ENCODE measurements at regions not wholly inside any gene's neighbourhood (a gene's known extent, or its start where the extent isn't known, plus 50 kb on each side); places are given as distances from the start of the nearest gene placed in this dataset.

DNA sequence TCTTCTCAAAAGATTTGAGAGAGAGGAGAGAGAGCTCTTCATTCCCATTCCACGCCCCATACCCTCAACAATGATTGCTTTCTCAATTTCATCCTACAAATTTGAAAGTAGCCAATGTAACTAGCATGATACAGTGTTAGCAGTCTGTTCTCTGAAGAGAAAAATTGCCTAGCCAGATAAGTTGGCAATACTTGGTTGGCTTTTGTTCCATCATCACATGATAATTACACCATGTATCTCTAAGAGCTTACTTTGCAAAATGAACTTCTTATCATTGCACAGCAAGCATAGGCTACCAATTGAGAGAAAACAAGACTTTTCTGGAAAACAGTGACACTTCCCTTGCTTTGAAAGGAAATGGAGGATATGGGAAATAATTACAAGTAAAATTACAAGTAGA, 68.9 kb downstream of the FSCB start:
- no peak for DNase-seq (ENCODE audit: low spot score)
- TF ChIP-seq, protein P1, sequence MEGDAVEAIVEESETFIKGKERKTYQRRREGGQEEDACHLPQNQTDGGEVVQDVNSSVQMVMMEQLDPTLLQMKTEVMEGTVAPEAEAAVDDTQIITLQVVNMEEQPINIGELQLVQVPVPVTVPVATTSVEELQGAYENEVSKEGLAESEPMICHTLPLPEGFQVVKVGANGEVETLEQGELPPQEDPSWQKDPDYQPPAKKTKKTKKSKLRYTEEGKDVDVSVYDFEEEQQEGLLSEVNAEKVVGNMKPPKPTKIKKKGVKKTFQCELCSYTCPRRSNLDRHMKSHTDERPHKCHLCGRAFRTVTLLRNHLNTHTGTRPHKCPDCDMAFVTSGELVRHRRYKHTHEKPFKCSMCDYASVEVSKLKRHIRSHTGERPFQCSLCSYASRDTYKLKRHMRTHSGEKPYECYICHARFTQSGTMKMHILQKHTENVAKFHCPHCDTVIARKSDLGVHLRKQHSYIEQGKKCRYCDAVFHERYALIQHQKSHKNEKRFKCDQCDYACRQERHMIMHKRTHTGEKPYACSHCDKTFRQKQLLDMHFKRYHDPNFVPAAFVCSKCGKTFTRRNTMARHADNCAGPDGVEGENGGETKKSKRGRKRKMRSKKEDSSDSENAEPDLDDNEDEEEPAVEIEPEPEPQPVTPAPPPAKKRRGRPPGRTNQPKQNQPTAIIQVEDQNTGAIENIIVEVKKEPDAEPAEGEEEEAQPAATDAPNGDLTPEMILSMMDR (IDR thresholded peaks at IDR 0.05; ENCODE audit: borderline replicate concordance, control extremely low read depth, extremely low read depth, insufficient read depth, missing control alignments) = no peak
- in situ Hi-C loops (cut with MboI; ENCODE audit: low sequenced_read_pairs, unreplicated experiment) = no loop called here

DNA sequence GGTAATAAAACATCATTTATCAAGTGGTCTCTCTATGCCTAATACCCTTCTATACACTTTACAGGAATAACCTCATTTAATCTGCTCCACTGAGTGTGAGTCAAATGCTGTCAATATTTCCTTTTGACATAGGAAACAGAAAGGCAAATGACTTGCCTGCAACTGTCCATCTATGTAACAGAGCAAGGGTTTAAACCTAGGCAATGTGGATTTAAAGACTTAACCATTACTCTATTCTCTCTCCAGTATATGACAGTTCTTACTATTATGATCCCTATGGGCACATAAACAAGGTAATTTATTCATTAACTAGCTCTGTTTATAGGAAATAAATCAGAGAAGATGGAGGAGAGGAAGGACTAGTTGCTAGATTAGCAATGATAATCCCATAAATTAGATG, 70.6 kb downstream of the FSCB start:
- in situ Hi-C loops (cut with MboI; ENCODE audit: low sequenced_read_pairs, unreplicated experiment) = no loop called here
- TF ChIP-seq, protein P1 (IDR thresholded peaks at IDR 0.05; ENCODE audit: borderline replicate concordance, control extremely low read depth, extremely low read depth, insufficient read depth, missing control alignments) = no peak
- DNase-seq (ENCODE audit: low spot score) = no peak

DNA sequence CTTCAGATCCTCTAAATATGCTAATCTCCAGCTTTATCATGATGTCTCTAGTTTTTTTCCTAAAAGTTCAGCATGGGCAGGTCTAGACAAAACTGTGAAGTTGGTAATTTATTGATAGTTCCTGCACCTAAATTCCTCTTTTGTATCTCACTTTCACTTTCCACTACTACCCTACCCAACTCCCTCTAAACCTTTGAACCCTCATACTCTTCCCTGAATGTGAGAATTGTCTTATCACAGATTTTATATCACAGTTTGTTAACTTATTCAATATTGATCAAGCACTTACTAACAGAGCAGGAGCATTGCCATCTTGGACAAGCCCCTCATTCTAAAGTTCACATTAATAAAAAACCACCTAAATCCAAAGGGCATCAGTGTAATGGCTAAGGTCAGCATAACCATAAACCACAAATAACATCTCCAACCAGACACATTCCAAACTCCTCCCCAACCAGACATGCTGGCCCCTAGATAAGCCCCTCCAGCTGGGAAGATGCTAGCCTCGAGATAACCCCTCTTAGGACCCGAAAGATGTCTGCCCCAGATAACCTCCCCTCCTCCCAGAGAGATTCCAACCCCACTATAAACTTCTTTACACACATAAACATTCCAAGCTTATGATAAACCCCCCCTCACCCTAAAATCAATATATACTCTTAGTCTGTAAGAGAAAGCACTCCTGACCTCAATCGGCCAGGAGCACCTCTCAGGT, 78.7 kb downstream of the FSCB start:
- in situ Hi-C loops (cut with MboI; ENCODE audit: low sequenced_read_pairs, unreplicated experiment) = no loop called here
- no peak for DNase-seq (ENCODE audit: low spot score)
- TF ChIP-seq, protein P1 (IDR thresholded peaks at IDR 0.05; ENCODE audit: borderline replicate concordance, control extremely low read depth, extremely low read depth, insufficient read depth, missing control alignments) = no peak

DNA sequence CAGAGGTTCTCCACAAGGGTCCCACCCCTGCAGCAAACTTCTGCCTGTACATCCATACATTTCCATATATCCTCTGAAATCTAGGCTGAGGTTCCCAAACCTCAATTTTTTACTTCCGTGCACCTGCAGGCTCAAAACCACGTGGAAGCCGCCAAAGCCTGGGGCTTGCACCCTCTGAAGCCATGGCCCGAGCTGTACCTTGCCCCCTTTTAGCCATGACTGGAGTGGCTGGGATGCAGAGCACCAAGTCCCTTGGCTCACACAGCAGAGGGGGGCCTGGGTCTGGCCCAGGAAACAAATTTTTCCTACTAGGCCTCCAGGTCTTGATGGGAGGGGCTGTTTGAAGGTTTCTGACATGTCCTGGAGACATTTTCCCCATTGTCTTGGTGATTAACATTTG, 84.4 kb downstream of the FSCB start:
- DNase-seq (ENCODE audit: low spot score) = no peak
- TF ChIP-seq, protein P1 (IDR thresholded peaks at IDR 0.05; ENCODE audit: borderline replicate concordance, control extremely low read depth, extremely low read depth, insufficient read depth, missing control alignments) = no peak
- in situ Hi-C loops (cut with MboI; ENCODE audit: low sequenced_read_pairs, unreplicated experiment) = no loop called here

DNA sequence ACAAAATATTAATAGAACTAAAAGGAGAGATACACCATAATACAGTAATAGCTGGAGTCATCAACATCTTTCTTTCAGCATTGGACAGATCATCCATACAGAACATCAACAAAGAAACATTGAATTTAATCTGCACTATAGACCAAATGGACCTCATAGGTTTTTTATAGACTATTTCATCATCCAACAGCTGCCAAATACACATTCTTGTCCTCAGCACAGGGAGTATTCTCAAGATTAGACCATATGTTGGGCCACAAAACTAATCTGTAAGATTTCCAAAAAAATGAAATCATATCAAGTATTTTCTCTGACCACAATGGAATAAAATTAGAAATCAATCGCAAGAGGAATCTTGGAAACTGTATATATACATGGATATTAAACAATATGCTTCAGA, 86.9 kb downstream of the FSCB start:
- TF ChIP-seq, protein P1 (IDR thresholded peaks at IDR 0.05; ENCODE audit: borderline replicate concordance, control extremely low read depth, extremely low read depth, insufficient read depth, missing control alignments) = no peak
- in situ Hi-C loops (cut with MboI; ENCODE audit: low sequenced_read_pairs, unreplicated experiment) = no loop called here
- DNase-seq (ENCODE audit: low spot score) = no peak

DNA sequence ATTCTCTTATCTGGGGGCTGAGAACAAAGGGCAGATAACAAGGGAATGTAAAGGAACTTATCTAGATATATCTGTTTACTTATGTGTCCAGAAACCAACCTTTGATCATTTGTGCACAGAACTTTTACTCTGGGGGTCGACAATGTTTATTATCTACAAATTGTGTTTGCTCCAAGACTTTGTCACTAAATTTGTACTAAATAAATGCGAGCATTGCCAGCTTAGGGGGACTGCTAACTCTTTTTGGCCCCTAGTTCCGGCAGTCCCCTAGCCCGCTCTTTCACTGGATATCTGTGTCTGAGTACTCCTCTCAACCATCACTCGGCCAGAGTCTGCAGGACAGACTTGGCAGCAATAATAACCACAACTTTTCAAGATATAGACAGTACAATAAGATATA, 88.2 kb downstream of the FSCB start:
- in situ Hi-C loops (cut with MboI; ENCODE audit: low sequenced_read_pairs, unreplicated experiment) = no loop called here
- TF ChIP-seq, protein P1 (IDR thresholded peaks at IDR 0.05; ENCODE audit: borderline replicate concordance, control extremely low read depth, extremely low read depth, insufficient read depth, missing control alignments) = no peak
- DNase-seq (ENCODE audit: low spot score) = no peak

All from GM13976 (cell line).